SK-N-SH treated with all-trans-retinoic acid at 6 μM for 48 hours (cell line): ENCODE measurements at regions not wholly inside any gene's neighbourhood (a gene's known extent, or its start where the extent isn't known, plus 50 kb on each side); places are given as distances from the start of the nearest gene placed in this dataset.

Experiments used
- CSDC2 ChIP-seq: fragments of 250-450 bp; sonication (Bioruptor Pico); IDR thresholded peaks from 2 replicates; pipeline ENCODE4 v1.5.0; 2020; ENCODE audit warnings: mild to moderate bottlenecking, moderate library complexity
- GLIS3 ChIP-seq: fragments of 250-450 bp; sonication (Bioruptor Pico); IDR thresholded peaks from 2 replicates; pipeline ENCODE4 v1.5.0; 2020; ENCODE audit warnings: mild to moderate bottlenecking, moderate library complexity
- ISL1 ChIP-seq: fragments of 250-450 bp; sonication (Bioruptor Pico); IDR thresholded peaks from 2 replicates; pipeline ENCODE4 v2.1.2; 2022; ENCODE audit warnings: mild to moderate bottlenecking, moderate library complexity
- POU6F1 ChIP-seq: fragments of 250-450 bp; sonication (Bioruptor Pico); IDR thresholded peaks from 2 replicates; pipeline ENCODE4 v1.8.0; 2021; ENCODE audit warnings: low read depth, mild to moderate bottlenecking, moderate library complexity, borderline replicate concordance
- PPARA ChIP-seq: fragments of 250-450 bp; sonication (Bioruptor Pico); IDR thresholded peaks from 2 replicates; pipeline ENCODE4 v1.5.0; 2020; ENCODE audit warnings: mild to moderate bottlenecking, borderline replicate concordance
- RARB ChIP-seq: fragments of 250-450 bp; sonication (Bioruptor Pico); IDR thresholded peaks from 2 replicates; pipeline ENCODE4 v1.8.0; 2021; ENCODE audit warnings: mild to moderate bottlenecking, moderate library complexity
- TCF4 ChIP-seq: fragments of 250-450 bp; sonication (Bioruptor Pico); IDR thresholded peaks from 2 replicates; pipeline ENCODE4 v1.8.0; 2021; ENCODE audit warnings: mild to moderate bottlenecking, moderate library complexity, borderline replicate concordance
- TOX ChIP-seq: fragments of 250-450 bp; sonication (Bioruptor Pico); IDR thresholded peaks from 2 replicates; pipeline ENCODE4 v1.8.0; 2021; ENCODE audit warnings: mild to moderate bottlenecking, moderate library complexity, borderline replicate concordance
- TSHZ2 ChIP-seq: fragments of 250-450 bp; sonication (Bioruptor Pico); IDR thresholded peaks from 2 replicates; pipeline ENCODE4 v1.5.0; 2020; ENCODE audit warnings: mild to moderate bottlenecking, moderate library complexity
- ZFP3 ChIP-seq: fragments of 250-450 bp; sonication (Bioruptor Pico); IDR thresholded peaks from 2 replicates; pipeline ENCODE4 v1.5.0; 2020; ENCODE audit warnings: mild to moderate bottlenecking, moderate library complexity
- ZFP30 ChIP-seq: fragments of 450-650 bp; formaldehyde crosslinking; IDR thresholded peaks from 2 replicates; pipeline ENCODE4 v1.5.0; 2022; ENCODE audit warnings: mild to moderate bottlenecking, moderate library complexity
- ZNF8 ChIP-seq: fragments of 450-650 bp; formaldehyde crosslinking; IDR thresholded peaks from 2 replicates; pipeline ENCODE4 v1.5.0; 2020; ENCODE audit warnings: mild to moderate bottlenecking, moderate library complexity
- TF ChIP-seq, protein P1 (sequence below): fragments of 250-450 bp; sonication (Bioruptor Pico); IDR thresholded peaks from 2 replicates; pipeline ENCODE4 v1.8.0; 2020; ENCODE audit warnings: mild to moderate bottlenecking, moderate library complexity, borderline replicate concordance
- TF ChIP-seq, protein P2 (sequence below): fragments of 250-450 bp; sonication (Bioruptor Pico); IDR thresholded peaks from 2 replicates; pipeline ENCODE4 v1.5.1; 2020; ENCODE audit warnings: low read depth, mild to moderate bottlenecking, moderate library complexity

DNA sequence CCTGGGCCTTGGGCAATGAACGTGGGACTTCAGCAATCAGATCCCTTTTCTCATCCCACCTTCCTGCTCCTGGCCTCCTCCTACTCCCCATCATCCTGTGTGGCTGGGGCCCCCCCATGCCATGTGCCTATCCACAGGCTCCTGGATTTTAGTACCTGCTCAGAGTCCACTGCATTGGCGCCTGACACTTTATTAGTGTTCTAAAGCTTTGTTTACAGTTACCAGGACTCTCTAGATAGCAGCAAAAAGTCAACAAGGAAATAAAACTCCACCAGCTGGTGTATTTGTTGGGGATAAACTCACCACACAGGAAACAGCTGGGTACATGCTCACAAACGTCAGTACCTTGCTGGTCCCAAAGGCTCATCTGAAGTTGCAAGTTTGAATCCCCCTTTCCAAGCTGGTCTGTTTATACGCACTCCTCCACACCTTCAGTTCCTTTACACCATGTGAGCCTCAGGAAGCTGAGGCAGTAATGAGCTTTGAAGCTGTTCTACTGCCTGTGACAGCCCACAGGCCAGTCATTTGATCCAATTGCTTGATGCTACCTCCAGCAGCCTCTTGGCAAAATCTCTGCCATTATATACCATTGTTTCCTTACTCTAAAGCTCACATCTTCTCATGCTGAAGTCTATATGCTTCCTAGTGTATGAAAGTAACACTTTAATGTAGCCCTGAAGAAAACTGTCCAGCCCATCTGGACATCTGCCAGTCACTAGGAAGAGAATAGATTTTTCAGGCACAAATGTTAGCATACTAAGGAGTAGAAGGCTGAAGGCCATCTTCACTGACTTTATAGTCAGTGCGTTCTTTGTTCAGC is 76.6 kb downstream of the ANKEF1 start:
- TF ChIP-seq, protein P1, sequence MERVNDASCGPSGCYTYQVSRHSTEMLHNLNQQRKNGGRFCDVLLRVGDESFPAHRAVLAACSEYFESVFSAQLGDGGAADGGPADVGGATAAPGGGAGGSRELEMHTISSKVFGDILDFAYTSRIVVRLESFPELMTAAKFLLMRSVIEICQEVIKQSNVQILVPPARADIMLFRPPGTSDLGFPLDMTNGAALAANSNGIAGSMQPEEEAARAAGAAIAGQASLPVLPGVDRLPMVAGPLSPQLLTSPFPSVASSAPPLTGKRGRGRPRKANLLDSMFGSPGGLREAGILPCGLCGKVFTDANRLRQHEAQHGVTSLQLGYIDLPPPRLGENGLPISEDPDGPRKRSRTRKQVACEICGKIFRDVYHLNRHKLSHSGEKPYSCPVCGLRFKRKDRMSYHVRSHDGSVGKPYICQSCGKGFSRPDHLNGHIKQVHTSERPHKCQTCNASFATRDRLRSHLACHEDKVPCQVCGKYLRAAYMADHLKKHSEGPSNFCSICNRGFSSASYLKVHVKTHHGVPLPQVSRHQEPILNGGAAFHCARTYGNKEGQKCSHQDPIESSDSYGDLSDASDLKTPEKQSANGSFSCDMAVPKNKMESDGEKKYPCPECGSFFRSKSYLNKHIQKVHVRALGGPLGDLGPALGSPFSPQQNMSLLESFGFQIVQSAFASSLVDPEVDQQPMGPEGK (CRISPR knock-in tag): no peak
- TF ChIP-seq ISL1 (CRISPR knock-in tag): no peak
- no peak for TF ChIP-seq ZFP3
- TF ChIP-seq TSHZ2 (CRISPR knock-in tag): no peak
- TF ChIP-seq GLIS3 (CRISPR knock-in tag): no peak
- TF ChIP-seq ZNF8 (CRISPR knock-in tag): no peak
- TF ChIP-seq TOX (CRISPR knock-in tag): no peak
- TF ChIP-seq, protein P2, sequence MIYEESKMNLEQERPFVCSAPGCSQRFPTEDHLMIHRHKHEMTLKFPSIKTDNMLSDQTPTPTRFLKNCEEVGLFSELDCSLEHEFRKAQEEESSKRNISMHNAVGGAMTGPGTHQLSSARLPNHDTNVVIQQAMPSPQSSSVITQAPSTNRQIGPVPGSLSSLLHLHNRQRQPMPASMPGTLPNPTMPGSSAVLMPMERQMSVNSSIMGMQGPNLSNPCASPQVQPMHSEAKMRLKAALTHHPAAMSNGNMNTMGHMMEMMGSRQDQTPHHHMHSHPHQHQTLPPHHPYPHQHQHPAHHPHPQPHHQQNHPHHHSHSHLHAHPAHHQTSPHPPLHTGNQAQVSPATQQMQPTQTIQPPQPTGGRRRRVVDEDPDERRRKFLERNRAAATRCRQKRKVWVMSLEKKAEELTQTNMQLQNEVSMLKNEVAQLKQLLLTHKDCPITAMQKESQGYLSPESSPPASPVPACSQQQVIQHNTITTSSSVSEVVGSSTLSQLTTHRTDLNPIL (CRISPR knock-in tag): no peak
- TF ChIP-seq POU6F1 (CRISPR knock-in tag): no peak
- no peak for TF ChIP-seq PPARA (CRISPR knock-in tag)
- no peak for TF ChIP-seq CSDC2 (CRISPR knock-in tag)
- TF ChIP-seq RARB (CRISPR knock-in tag): no peak
- TF ChIP-seq TCF4: no peak
- TF ChIP-seq ZFP30 (CRISPR knock-in tag): no peak
